GM23338 (cell line): ENCODE measurements at regions not wholly inside any gene's neighbourhood (a gene's known extent, or its start where the extent isn't known, plus 50 kb on each side); places are given as distances from the start of the nearest gene placed in this dataset.

Experiments used
- ATAC-seq: fragments of 200-7000 bp; cut with Tn5 transposase; 3 replicates; pipeline ENCODE4 v1.9.1; 2020
- DNase-seq: peaks from one replicate; pipeline ENCODE4 v3.0.0-alpha.2; 2015; ENCODE audit warnings: low spot score
- H2AFZ ChIP-seq: fragments of 200-600 bp; sonication (generic); 2 replicates; pipeline ENCODE4 v1.8.0; 2016; ENCODE audit warnings: antibody characterized with exemption, mild to moderate bottlenecking, moderate library complexity
- H3F3A ChIP-seq: fragments of 200-600 bp; sonication (generic); replicated peaks from 2 replicates; pipeline ENCODE4 v1.8.0; 2017; ENCODE audit warnings: antibody characterized with exemption, mixed run types, low read depth
- H3K27ac ChIP-seq: fragments of 200-600 bp; sonication (generic); 2 replicates; pipeline ENCODE4 v1.6.1; 2016; ENCODE audit warnings: low read depth
- H3K27me3 ChIP-seq: fragments of 200-600 bp; sonication (generic); 2 replicates; pipeline ENCODE4 v1.8.0; 2016; ENCODE audit warnings: mild to moderate bottlenecking, mixed run types, moderate library complexity; ENCODE audit not compliant: insufficient read depth
- H3K36me3 ChIP-seq: fragments of 200-600 bp; sonication (generic); 2 replicates; pipeline ENCODE4 v1.8.0; 2016; ENCODE audit warnings: mild to moderate bottlenecking; ENCODE audit not compliant: insufficient read depth
- H3K4me1 ChIP-seq: fragments of 200-600 bp; sonication (generic); 2 replicates; pipeline ENCODE4 v1.8.0; 2016; ENCODE audit warnings: mild to moderate bottlenecking, moderate library complexity; ENCODE audit not compliant: insufficient read depth
- H3K4me2 ChIP-seq: fragments of 200-600 bp; sonication (generic); 2 replicates; pipeline ENCODE4 v1.7.1; 2017; ENCODE audit warnings: mixed run types
- H3K4me3 ChIP-seq: fragments of 200-600 bp; sonication (generic); 2 replicates; pipeline ENCODE4 v1.6.1; 2016; ENCODE audit warnings: mixed run types
- H3K79me2 ChIP-seq: fragments of 200-600 bp; sonication (generic); replicated peaks from 2 replicates; pipeline ENCODE4 v1.8.0; 2017; ENCODE audit warnings: mild to moderate bottlenecking; ENCODE audit not compliant: insufficient read depth
- H3K9me2 ChIP-seq: fragments of 200-600 bp; sonication (generic); 2 replicates; pipeline ENCODE4 v1.8.0; 2017; ENCODE audit not compliant: insufficient read depth
- H4K20me1 ChIP-seq: fragments of 200-600 bp; sonication (generic); replicated peaks from 2 replicates; pipeline ENCODE4 v1.8.0; 2017; ENCODE audit warnings: mild to moderate bottlenecking; ENCODE audit not compliant: insufficient read depth
- H3K27ac Mint-ChIP-seq: 2 replicates; pipeline ENCODE4 v1.8.0; 2020; ENCODE audit warnings: inconsistent platforms, mild to moderate bottlenecking, moderate library complexity, mixed read lengths
- H3K27me3 Mint-ChIP-seq: 3 replicates; pipeline ENCODE4 v1.8.0; 2022; ENCODE audit warnings: low read depth, mild to moderate bottlenecking, moderate library complexity, mixed read lengths, inconsistent platforms; ENCODE audit not compliant: insufficient read depth, poor library complexity
- H3K36me3 Mint-ChIP-seq: 3 replicates; pipeline ENCODE4 v1.8.0; 2021; ENCODE audit warnings: low read depth, mild to moderate bottlenecking, inconsistent platforms, moderate library complexity, mixed read lengths
- H3K4me1 Mint-ChIP-seq: 3 replicates; pipeline ENCODE4 v1.8.0; 2020; ENCODE audit warnings: mild to moderate bottlenecking, inconsistent platforms, mixed read lengths
- H3K4me3 Mint-ChIP-seq: 3 replicates; pipeline ENCODE4 v1.8.0; 2021; ENCODE audit warnings: moderate library complexity, mild to moderate bottlenecking, inconsistent platforms, mixed read lengths
- H3K9me3 Mint-ChIP-seq: 3 replicates; pipeline ENCODE4 v1.8.0; 2020; ENCODE audit warnings: moderate library complexity, mild to moderate bottlenecking, inconsistent platforms, mixed read lengths
- CREB1 ChIP-seq: fragments of 250-450 bp; sonication (Bioruptor Pico); IDR thresholded peaks from 2 replicates; pipeline ENCODE4 v1.5.0; 2020; ENCODE audit warnings: low read depth, mild to moderate bottlenecking, moderate library complexity
- EZH2 ChIP-seq: fragments of 200-600 bp; sonication (generic); IDR thresholded peaks from one replicate; pipeline ENCODE4 v1.8.0; 2017; ENCODE audit warnings: antibody characterized with exemption, mild to moderate bottlenecking, low read depth; ENCODE audit not compliant: unreplicated experiment
- EZH2phosphoT487 ChIP-seq: fragments of 200-600 bp; sonication (generic); IDR thresholded peaks from one replicate; pipeline ENCODE4 v1.8.1; 2018; ENCODE audit warnings: antibody characterized with exemption; ENCODE audit not compliant: unreplicated experiment
- JUNB ChIP-seq: IDR thresholded peaks from one replicate; pipeline ENCODE4 v1.6.1; 2016; ENCODE audit warnings: antibody characterized with exemption; ENCODE audit not compliant: unreplicated experiment
- NANOG ChIP-seq: IDR thresholded peaks from 2 replicates; pipeline ENCODE4 v1.6.1; 2016; ENCODE audit warnings: antibody characterized with exemption, borderline replicate concordance
- POLR2AphosphoS5 ChIP-seq: IDR thresholded peaks from 2 replicates; pipeline ENCODE4 v1.6.1; 2016; ENCODE audit warnings: antibody characterized with exemption, low read depth
- STAT1 ChIP-seq: IDR thresholded peaks from one replicate; pipeline ENCODE4 v1.6.1; 2016; ENCODE audit warnings: antibody characterized with exemption; ENCODE audit not compliant: unreplicated experiment
- ZNF114 ChIP-seq: fragments of 250-450 bp; sonication (Bioruptor Pico); IDR thresholded peaks from 2 replicates; pipeline ENCODE4 v1.5.0; 2020; ENCODE audit warnings: mild to moderate bottlenecking, moderate library complexity
- ZNF331 ChIP-seq: fragments of 250-450 bp; sonication (Bioruptor Pico); IDR thresholded peaks from 2 replicates; pipeline ENCODE4 v1.5.0; 2020; ENCODE audit warnings: low read depth, mild to moderate bottlenecking, moderate library complexity
- TF ChIP-seq, protein P1 (sequence below), 2 experiments: fragments of 200-600 bp in 1 of 2; sonication (generic) in 1 of 2; conservative IDR thresholded peaks; 2 replicates each; pipeline versions ENCODE4 v1.5.1 to v1.6.1; 2016 to 2017; ENCODE audit warnings: antibody characterized with exemption in 2 of 2, low read depth in 2 of 2, mild to moderate bottlenecking in 2 of 2, moderate library complexity in 1 of 2
- TF ChIP-seq, protein P2 (sequence below): fragments of 250-450 bp; sonication (Bioruptor Pico); IDR thresholded peaks from 2 replicates; pipeline ENCODE4 v1.5.0; 2020; ENCODE audit warnings: mild to moderate bottlenecking, moderate library complexity
- TF ChIP-seq, protein P3 (sequence below): IDR thresholded peaks from one replicate; pipeline ENCODE4 v1.6.1; 2018; ENCODE audit warnings: antibody characterized with exemption; ENCODE audit not compliant: unreplicated experiment
- TF ChIP-seq, protein P4 (sequence below): IDR thresholded peaks from 2 replicates; pipeline ENCODE4 v1.6.1; 2016; ENCODE audit warnings: antibody characterized with exemption

DNA sequence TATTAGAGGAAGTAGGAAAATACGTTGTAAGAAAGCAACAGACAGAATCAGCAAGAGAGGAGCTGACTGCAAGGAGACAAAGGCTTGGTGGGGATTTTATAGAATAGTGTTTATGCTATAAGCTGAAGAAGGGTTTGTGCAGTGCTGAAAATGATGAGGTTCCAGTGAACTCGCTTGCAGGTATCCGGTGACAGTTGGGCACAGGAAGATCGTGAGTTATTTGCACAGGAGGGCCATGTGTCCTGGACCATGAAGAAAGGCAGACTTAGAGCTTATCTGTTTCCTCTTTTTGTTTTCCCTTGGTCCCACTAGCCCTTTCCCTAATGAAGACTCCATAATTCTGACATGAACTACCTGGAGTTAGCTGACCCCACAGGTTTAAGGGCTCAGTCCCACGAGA, 61.4 kb downstream of the NXNL2 start:
- Mint-ChIP-seq H3K36me3 (no peaks in the 10 kb centered on the region), H3K27ac (no peak overlapping the region), H3K4me1 (no peaks in the 10 kb centered on the region), H3K27me3 (peaks cover 1% of the 10 kb centered on the region), H3K9me3 (no peaks in the 10 kb centered on the region), H3K4me3 (no peak overlapping the region)
- Histone ChIP-seq H4K20me1 (no peaks in the 10 kb centered on the region), H3K4me3 (no peak overlapping the region), H3K4me2 (no peak overlapping the region), H2AFZ (no peak overlapping the region), H3K79me2 (no peaks in the 10 kb centered on the region), H3K27ac (no peak overlapping the region), H3K9me2 (no peaks in the 10 kb centered on the region), H3K27me3 (no peaks in the 10 kb centered on the region), H3F3A (no peaks in the 10 kb centered on the region), H3K36me3 (no peaks in the 10 kb centered on the region), H3K4me1 (no peaks in the 10 kb centered on the region)
- ATAC-seq (no peak), DNase-seq (no peak)
- TF ChIP-seq, protein P1, sequence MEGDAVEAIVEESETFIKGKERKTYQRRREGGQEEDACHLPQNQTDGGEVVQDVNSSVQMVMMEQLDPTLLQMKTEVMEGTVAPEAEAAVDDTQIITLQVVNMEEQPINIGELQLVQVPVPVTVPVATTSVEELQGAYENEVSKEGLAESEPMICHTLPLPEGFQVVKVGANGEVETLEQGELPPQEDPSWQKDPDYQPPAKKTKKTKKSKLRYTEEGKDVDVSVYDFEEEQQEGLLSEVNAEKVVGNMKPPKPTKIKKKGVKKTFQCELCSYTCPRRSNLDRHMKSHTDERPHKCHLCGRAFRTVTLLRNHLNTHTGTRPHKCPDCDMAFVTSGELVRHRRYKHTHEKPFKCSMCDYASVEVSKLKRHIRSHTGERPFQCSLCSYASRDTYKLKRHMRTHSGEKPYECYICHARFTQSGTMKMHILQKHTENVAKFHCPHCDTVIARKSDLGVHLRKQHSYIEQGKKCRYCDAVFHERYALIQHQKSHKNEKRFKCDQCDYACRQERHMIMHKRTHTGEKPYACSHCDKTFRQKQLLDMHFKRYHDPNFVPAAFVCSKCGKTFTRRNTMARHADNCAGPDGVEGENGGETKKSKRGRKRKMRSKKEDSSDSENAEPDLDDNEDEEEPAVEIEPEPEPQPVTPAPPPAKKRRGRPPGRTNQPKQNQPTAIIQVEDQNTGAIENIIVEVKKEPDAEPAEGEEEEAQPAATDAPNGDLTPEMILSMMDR (conservative IDR thresholded peaks at IDR 0.05; ENCODE audit: low read depth in 2 of 2) = no peak
- no peak for TF ChIP-seq STAT1
- no peak for TF ChIP-seq JUNB
- TF ChIP-seq NANOG = no peak
- TF ChIP-seq ZNF114 (CRISPR knock-in tag) = no peak
- TF ChIP-seq ZNF331 (CRISPR knock-in tag) = no peak
- TF ChIP-seq EZH2phosphoT487 = no peak
- TF ChIP-seq, protein P2, sequence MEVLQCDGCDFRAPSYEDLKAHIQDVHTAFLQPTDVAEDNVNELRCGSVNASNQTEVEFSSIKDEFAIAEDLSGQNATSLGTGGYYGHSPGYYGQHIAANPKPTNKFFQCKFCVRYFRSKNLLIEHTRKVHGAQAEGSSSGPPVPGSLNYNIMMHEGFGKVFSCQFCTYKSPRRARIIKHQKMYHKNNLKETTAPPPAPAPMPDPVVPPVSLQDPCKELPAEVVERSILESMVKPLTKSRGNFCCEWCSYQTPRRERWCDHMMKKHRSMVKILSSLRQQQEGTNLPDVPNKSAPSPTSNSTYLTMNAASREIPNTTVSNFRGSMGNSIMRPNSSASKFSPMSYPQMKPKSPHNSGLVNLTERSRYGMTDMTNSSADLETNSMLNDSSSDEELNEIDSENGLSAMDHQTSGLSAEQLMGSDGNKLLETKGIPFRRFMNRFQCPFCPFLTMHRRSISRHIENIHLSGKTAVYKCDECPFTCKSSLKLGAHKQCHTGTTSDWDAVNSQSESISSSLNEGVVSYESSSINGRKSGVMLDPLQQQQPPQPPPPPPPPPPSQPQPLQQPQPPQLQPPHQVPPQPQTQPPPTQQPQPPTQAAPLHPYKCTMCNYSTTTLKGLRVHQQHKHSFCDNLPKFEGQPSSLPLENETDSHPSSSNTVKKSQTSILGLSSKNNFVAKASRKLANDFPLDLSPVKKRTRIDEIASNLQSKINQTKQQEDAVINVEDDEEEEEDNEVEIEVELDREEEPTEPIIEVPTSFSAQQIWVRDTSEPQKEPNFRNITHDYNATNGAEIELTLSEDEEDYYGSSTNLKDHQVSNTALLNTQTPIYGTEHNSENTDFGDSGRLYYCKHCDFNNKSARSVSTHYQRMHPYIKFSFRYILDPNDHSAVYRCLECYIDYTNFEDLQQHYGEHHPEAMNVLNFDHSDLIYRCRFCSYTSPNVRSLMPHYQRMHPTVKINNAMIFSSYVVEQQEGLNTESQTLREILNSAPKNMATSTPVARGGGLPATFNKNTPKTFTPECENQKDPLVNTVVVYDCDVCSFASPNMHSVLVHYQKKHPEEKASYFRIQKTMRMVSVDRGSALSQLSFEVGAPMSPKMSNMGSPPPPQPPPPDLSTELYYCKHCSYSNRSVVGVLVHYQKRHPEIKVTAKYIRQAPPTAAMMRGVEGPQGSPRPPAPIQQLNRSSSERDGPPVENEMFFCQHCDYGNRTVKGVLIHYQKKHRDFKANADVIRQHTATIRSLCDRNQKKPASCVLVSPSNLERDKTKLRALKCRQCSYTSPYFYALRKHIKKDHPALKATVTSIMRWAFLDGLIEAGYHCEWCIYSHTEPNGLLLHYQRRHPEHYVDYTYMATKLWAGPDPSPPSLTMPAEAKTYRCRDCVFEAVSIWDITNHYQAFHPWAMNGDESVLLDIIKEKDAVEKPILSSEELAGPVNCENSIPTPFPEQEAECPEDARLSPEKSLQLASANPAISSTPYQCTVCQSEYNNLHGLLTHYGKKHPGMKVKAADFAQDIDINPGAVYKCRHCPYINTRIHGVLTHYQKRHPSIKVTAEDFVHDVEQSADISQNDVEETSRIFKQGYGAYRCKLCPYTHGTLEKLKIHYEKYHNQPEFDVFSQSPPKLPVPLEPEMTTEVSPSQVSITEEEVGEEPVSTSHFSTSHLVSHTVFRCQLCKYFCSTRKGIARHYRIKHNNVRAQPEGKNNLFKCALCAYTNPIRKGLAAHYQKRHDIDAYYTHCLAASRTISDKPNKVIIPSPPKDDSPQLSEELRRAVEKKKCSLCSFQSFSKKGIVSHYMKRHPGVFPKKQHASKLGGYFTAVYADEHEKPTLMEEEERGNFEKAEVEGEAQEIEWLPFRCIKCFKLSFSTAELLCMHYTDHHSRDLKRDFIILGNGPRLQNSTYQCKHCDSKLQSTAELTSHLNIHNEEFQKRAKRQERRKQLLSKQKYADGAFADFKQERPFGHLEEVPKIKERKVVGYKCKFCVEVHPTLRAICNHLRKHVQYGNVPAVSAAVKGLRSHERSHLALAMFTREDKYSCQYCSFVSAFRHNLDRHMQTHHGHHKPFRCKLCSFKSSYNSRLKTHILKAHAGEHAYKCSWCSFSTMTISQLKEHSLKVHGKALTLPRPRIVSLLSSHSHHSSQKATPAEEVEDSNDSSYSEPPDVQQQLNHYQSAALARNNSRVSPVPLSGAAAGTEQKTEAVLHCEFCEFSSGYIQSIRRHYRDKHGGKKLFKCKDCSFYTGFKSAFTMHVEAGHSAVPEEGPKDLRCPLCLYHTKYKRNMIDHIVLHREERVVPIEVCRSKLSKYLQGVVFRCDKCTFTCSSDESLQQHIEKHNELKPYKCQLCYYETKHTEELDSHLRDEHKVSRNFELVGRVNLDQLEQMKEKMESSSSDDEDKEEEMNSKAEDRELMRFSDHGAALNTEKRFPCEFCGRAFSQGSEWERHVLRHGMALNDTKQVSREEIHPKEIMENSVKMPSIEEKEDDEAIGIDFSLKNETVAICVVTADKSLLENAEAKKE = no peak
- no peak for TF ChIP-seq EZH2
- TF ChIP-seq CREB1 = no peak
- TF ChIP-seq, protein P3, sequence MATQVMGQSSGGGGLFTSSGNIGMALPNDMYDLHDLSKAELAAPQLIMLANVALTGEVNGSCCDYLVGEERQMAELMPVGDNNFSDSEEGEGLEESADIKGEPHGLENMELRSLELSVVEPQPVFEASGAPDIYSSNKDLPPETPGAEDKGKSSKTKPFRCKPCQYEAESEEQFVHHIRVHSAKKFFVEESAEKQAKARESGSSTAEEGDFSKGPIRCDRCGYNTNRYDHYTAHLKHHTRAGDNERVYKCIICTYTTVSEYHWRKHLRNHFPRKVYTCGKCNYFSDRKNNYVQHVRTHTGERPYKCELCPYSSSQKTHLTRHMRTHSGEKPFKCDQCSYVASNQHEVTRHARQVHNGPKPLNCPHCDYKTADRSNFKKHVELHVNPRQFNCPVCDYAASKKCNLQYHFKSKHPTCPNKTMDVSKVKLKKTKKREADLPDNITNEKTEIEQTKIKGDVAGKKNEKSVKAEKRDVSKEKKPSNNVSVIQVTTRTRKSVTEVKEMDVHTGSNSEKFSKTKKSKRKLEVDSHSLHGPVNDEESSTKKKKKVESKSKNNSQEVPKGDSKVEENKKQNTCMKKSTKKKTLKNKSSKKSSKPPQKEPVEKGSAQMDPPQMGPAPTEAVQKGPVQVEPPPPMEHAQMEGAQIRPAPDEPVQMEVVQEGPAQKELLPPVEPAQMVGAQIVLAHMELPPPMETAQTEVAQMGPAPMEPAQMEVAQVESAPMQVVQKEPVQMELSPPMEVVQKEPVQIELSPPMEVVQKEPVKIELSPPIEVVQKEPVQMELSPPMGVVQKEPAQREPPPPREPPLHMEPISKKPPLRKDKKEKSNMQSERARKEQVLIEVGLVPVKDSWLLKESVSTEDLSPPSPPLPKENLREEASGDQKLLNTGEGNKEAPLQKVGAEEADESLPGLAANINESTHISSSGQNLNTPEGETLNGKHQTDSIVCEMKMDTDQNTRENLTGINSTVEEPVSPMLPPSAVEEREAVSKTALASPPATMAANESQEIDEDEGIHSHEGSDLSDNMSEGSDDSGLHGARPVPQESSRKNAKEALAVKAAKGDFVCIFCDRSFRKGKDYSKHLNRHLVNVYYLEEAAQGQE = no peak
- no peak for TF ChIP-seq POLR2AphosphoS5
- TF ChIP-seq, protein P4, sequence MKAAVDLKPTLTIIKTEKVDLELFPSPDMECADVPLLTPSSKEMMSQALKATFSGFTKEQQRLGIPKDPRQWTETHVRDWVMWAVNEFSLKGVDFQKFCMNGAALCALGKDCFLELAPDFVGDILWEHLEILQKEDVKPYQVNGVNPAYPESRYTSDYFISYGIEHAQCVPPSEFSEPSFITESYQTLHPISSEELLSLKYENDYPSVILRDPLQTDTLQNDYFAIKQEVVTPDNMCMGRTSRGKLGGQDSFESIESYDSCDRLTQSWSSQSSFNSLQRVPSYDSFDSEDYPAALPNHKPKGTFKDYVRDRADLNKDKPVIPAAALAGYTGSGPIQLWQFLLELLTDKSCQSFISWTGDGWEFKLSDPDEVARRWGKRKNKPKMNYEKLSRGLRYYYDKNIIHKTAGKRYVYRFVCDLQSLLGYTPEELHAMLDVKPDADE = no peak
